ENCODE measurements at regions not wholly inside any gene's neighbourhood (a gene's known extent, or its start where the extent isn't known, plus 50 kb on each side); places are given as distances from the start of the nearest gene placed in this dataset.

- no peak overlapping the region for H3K4me3 ChIP-seq (ENCODE audit: low read depth, low read length)
- TF ChIP-seq POLR2A (IDR thresholded peaks at IDR 0.05; ENCODE audit: extremely low read depth, insufficient read length) (no peak), CTCF (IDR thresholded peaks at IDR 0.05; ENCODE audit: low read depth, low read length) (no peak), MYC (IDR thresholded peaks at IDR 0.05; ENCODE audit: low read depth, low read length) (no peak), MAX (IDR thresholded peaks at IDR 0.05; ENCODE audit: low read depth, low read length) (no peak)
- no peak for DNase-seq (ENCODE audit: low read depth)
Measured at GRCh38 chr12:115255257-115255656, 571.3 kb upstream of the TBX3 start.

GRCh38 chr12:115253049-115253448 lies 569.1 kb upstream of the TBX3 start:
- no peak overlapping the region for H3K4me3 ChIP-seq (ENCODE audit: low read depth, low read length)
- no peak for DNase-seq (ENCODE audit: low read depth)
- no peak for TF ChIP-seq CTCF (IDR thresholded peaks at IDR 0.05; ENCODE audit: low read depth, low read length)
- TF ChIP-seq MYC (IDR thresholded peaks at IDR 0.05; ENCODE audit: low read depth, low read length) = no peak
- TF ChIP-seq MAX (IDR thresholded peaks at IDR 0.05; ENCODE audit: low read depth, low read length) = no peak
- no peak for TF ChIP-seq POLR2A (IDR thresholded peaks at IDR 0.05; ENCODE audit: extremely low read depth, insufficient read length)

GRCh38 chr12:115251727-115252126 lies 567.8 kb upstream of the TBX3 start:
- no peak overlapping the region for H3K4me3 ChIP-seq (ENCODE audit: low read depth, low read length)
- TF ChIP-seq MAX (IDR thresholded peaks at IDR 0.05; ENCODE audit: low read depth, low read length) (no peak), CTCF (IDR thresholded peaks at IDR 0.05; ENCODE audit: low read depth, low read length) (no peak), POLR2A (IDR thresholded peaks at IDR 0.05; ENCODE audit: extremely low read depth, insufficient read length) (no peak), MYC (IDR thresholded peaks at IDR 0.05; ENCODE audit: low read depth, low read length) (no peak)
- no peak for DNase-seq (ENCODE audit: low read depth)

GRCh38 chr12:115249671-115250278 lies 565.8 kb upstream of the TBX3 start:
- TF ChIP-seq CTCF (IDR thresholded peaks at IDR 0.05; ENCODE audit: low read depth, low read length) (no peak), MYC (IDR thresholded peaks at IDR 0.05; ENCODE audit: low read depth, low read length) (no peak), MAX (IDR thresholded peaks at IDR 0.05; ENCODE audit: low read depth, low read length) (no peak), POLR2A (IDR thresholded peaks at IDR 0.05; ENCODE audit: extremely low read depth, insufficient read length) (no peak)
- no peak overlapping the region for H3K4me3 ChIP-seq (ENCODE audit: low read depth, low read length)
- DNase-seq (ENCODE audit: low read depth) = no peak

- no peak for DNase-seq (ENCODE audit: low read depth)
- TF ChIP-seq CTCF (IDR thresholded peaks at IDR 0.05; ENCODE audit: low read depth, low read length) = no peak
- TF ChIP-seq MYC (IDR thresholded peaks at IDR 0.05; ENCODE audit: low read depth, low read length) = no peak
- no peak for TF ChIP-seq MAX (IDR thresholded peaks at IDR 0.05; ENCODE audit: low read depth, low read length)
- TF ChIP-seq POLR2A (IDR thresholded peaks at IDR 0.05; ENCODE audit: extremely low read depth, insufficient read length) = no peak
- H3K4me3 ChIP-seq (ENCODE audit: low read depth, low read length) = no peak overlapping the region
Measured at GRCh38 chr12:115245020-115245419, 561.0 kb upstream of the TBX3 start.
